K562 (cell line): ENCODE measurements at regions not wholly inside any gene's neighbourhood (a gene's known extent, or its start where the extent isn't known, plus 50 kb on each side); places are given as distances from the start of the nearest gene placed in this dataset.

Experiments used
- CHD4 ChIP-seq: fragments of 200-600 bp; sonication (generic); IDR thresholded peaks from 3 replicates; pipeline ENCODE4 v1.6.1; 2012; ENCODE audit warnings: low read depth, mild to moderate bottlenecking, mixed read lengths, low read length, inconsistent platforms; ENCODE audit not compliant: insufficient read depth, insufficient replicate concordance, poor library complexity, severe bottlenecking
- CTCF ChIP-seq, 3 experiments: IDR thresholded peaks in 2 of 3; conservative IDR thresholded peaks in 1 of 3; 2 replicates each; pipeline ENCODE4 v1.5.1; 2011 to 2012; ENCODE audit warnings: low read length in 3 of 3, mild to moderate bottlenecking in 3 of 3, control low read depth in 2 of 3, improper control_type of control experiment in 1 of 3, inconsistent platforms in 1 of 3, low read depth in 1 of 3, mixed read lengths in 1 of 3, moderate library complexity in 1 of 3; ENCODE audit not compliant: insufficient read depth in 2 of 3
- ESRRA ChIP-seq: fragments of 450-650 bp; IDR thresholded peaks from 2 replicates; pipeline ENCODE4 v1.6.1; 2014; ENCODE audit warnings: low read depth, mild to moderate bottlenecking, moderate library complexity, borderline replicate concordance
- KLF6 ChIP-seq: fragments of 250-450 bp; sonication (Bioruptor Pico); IDR thresholded peaks from 2 replicates; pipeline ENCODE4 v1.4.0; 2020; ENCODE audit warnings: mild to moderate bottlenecking, moderate library complexity, borderline replicate concordance
- MXI1 ChIP-seq: IDR thresholded peaks from 2 replicates; pipeline ENCODE4 v1.6.1; 2011; ENCODE audit warnings: low read depth, mild to moderate bottlenecking, improper control_type of control experiment, low read length
- WHSC1 ChIP-seq: IDR thresholded peaks from one replicate; pipeline ENCODE4 v1.6.1; 2012; ENCODE audit warnings: low read length, control low read depth, inconsistent platforms
- YY1 ChIP-seq, 3 experiments: IDR thresholded peaks; 2 replicates each; pipeline ENCODE4 v1.6.1; 2011; ENCODE audit warnings: low read length in 2 of 3, mild to moderate bottlenecking in 2 of 3, moderate library complexity in 2 of 3, borderline replicate concordance in 1 of 3, control low read depth in 1 of 3, low read depth in 1 of 3; ENCODE audit not compliant: insufficient read depth in 3 of 3, insufficient replicate concordance in 2 of 3, control insufficient read depth in 1 of 3, insufficient read length in 1 of 3; ENCODE audit errors: extremely low read depth in 1 of 3

- no peak for TF ChIP-seq YY1 (IDR thresholded peaks at IDR 0.05; ENCODE audit: borderline replicate concordance in 1 of 3, control insufficient read depth in 1 of 3, extremely low read depth in 1 of 3, insufficient read depth in 3 of 3, insufficient read length in 1 of 3, insufficient replicate concordance in 2 of 3, low read depth in 1 of 3, low read length in 2 of 3)
- no peak for TF ChIP-seq WHSC1
- TF ChIP-seq MXI1: no peak
- no peak for TF ChIP-seq KLF6
- TF ChIP-seq CTCF (IDR thresholded peaks at IDR 0.05 in 2 of 3, conservative IDR thresholded peaks at IDR 0.05 in 1 of 3; ENCODE audit: insufficient read depth in 2 of 3, low read depth in 1 of 3, low read length in 3 of 3): no peak
- no peak for TF ChIP-seq ESRRA
- TF ChIP-seq CHD4: no peak
Observed at GRCh38 chr5:1639757-1640156, 116.0 kb upstream of the LPCAT1 start.
